ENCODE measurements at regions not wholly inside any gene's neighbourhood (a gene's known extent, or its start where the extent isn't known, plus 50 kb on each side); places are given as distances from the start of the nearest gene placed in this dataset.

DNA sequence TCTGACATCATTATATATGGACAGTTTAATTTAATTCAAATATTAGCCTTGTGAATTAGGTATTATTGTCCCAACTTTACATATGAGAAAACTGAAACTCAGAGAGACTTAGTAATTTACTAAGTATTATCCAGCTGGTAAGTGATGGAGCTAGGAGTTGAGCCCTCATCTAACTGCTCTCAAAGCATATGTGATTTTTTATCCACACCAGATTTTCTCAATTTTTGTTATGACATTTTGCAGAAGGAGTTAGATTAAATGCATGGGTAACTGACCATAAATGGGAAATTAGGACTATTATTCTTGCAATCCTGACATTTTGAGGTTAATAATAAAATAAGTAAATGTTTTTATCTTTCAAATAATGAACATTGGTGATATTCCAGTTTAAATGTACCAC lies 778.3 kb upstream of the SORCS1 start:
- TF ChIP-seq CTCF (conservative IDR thresholded peaks at IDR 0.05; ENCODE audit: low read depth, low read length) (no peak), EZH2 (IDR thresholded peaks at IDR 0.05; ENCODE audit: low read length, unreplicated experiment) (no peak)
